ENCODE measurements at regions not wholly inside any gene's neighbourhood (a gene's known extent, or its start where the extent isn't known, plus 50 kb on each side); places are given as distances from the start of the nearest gene placed in this dataset.

GRCh38 chr2:136384531-136385303 lies 266.8 kb upstream of the CXCR4 start (continued):
- TF ChIP-seq, protein P1, sequence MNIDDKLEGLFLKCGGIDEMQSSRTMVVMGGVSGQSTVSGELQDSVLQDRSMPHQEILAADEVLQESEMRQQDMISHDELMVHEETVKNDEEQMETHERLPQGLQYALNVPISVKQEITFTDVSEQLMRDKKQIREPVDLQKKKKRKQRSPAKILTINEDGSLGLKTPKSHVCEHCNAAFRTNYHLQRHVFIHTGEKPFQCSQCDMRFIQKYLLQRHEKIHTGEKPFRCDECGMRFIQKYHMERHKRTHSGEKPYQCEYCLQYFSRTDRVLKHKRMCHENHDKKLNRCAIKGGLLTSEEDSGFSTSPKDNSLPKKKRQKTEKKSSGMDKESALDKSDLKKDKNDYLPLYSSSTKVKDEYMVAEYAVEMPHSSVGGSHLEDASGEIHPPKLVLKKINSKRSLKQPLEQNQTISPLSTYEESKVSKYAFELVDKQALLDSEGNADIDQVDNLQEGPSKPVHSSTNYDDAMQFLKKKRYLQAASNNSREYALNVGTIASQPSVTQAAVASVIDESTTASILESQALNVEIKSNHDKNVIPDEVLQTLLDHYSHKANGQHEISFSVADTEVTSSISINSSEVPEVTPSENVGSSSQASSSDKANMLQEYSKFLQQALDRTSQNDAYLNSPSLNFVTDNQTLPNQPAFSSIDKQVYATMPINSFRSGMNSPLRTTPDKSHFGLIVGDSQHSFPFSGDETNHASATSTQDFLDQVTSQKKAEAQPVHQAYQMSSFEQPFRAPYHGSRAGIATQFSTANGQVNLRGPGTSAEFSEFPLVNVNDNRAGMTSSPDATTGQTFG (tag by site-specific recombination; IDR thresholded peaks at IDR 0.05; ENCODE audit: borderline replicate concordance): no peak
- TF ChIP-seq ZNF513 (tag by site-specific recombination; IDR thresholded peaks at IDR 0.05): no peak
- TF ChIP-seq ZNF843 (tag by site-specific recombination; IDR thresholded peaks at IDR 0.05): no peak
- TF ChIP-seq OVOL3 (tag by site-specific recombination; IDR thresholded peaks at IDR 0.05): no peak
- TF ChIP-seq ATF2 (tag by site-specific recombination; IDR thresholded peaks at IDR 0.05; ENCODE audit: low read depth): no peak
- no peak for TF ChIP-seq BCL11A (tag by site-specific recombination; IDR thresholded peaks at IDR 0.05; ENCODE audit: low read depth)
- no peak for TF ChIP-seq ZNF184 (tag by site-specific recombination; IDR thresholded peaks at IDR 0.05)
- TF ChIP-seq, protein P2, sequence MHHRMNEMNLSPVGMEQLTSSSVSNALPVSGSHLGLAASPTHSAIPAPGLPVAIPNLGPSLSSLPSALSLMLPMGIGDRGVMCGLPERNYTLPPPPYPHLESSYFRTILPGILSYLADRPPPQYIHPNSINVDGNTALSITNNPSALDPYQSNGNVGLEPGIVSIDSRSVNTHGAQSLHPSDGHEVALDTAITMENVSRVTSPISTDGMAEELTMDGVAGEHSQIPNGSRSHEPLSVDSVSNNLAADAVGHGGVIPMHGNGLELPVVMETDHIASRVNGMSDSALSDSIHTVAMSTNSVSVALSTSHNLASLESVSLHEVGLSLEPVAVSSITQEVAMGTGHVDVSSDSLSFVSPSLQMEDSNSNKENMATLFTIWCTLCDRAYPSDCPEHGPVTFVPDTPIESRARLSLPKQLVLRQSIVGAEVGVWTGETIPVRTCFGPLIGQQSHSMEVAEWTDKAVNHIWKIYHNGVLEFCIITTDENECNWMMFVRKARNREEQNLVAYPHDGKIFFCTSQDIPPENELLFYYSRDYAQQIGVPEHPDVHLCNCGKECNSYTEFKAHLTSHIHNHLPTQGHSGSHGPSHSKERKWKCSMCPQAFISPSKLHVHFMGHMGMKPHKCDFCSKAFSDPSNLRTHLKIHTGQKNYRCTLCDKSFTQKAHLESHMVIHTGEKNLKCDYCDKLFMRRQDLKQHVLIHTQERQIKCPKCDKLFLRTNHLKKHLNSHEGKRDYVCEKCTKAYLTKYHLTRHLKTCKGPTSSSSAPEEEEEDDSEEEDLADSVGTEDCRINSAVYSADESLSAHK (tag by site-specific recombination; IDR thresholded peaks at IDR 0.05): no peak
- peak; percentile 66 for TF ChIP-seq ZNF654 (tag by site-specific recombination; IDR thresholded peaks at IDR 0.05; ENCODE audit: low read depth)
- no peak for TF ChIP-seq ZNF10 (tag by site-specific recombination; IDR thresholded peaks at IDR 0.05)

DNA sequence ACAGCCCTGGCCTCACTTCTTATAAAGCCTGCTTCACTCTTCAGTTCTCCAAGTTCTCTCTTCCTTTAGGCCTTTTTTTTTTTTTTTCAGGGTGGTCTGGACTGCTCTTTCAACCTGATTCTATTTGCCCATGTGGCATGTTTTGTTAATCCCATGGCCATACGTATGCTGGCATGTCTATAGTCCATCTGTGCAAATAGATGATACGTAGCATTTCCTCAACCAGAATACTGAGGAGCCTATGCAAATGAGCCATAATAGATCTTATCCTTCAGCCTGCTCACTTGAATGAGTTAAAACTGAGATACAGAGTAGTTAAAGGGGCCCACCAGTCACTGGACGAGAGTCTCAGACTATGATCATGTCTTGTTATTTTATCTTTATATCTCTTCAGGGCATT lies 265.2 kb upstream of the CXCR4 start:
- Histone ChIP-seq H3K27ac (ENCODE audit: extremely low read depth, low read depth, low read length) (no peak overlapping the region), H3K4me3 (ENCODE audit: low read depth, low read length) (no peak overlapping the region), H3K4me1 (ENCODE audit: control insufficient read depth, insufficient read depth, low read length) (no peaks in the 10 kb centered on the region), H3K36me3 (ENCODE audit: control insufficient read depth in 2 of 2, insufficient read depth in 1 of 2, low read length in 2 of 2) (no peaks in the 10 kb centered on the region), H3K9me3 (ENCODE audit: control insufficient read depth, insufficient read depth, low read depth, low read length) (no peaks in the 10 kb centered on the region)
- ChIA-PET POLR2A (no interaction called here), CTCF (interaction anchor here (0.7 to 6.5 kb wide), 6 partner anchors 29 to 1394 kb away, joined by 3 to 65 read pairs (median 5); no protein-coding TSS in a partner anchor)
- TF ChIP-seq PATZ1 (tag by site-specific recombination; IDR thresholded peaks at IDR 0.05): no peak
- TF ChIP-seq ZNF398 (tag by site-specific recombination; IDR thresholded peaks at IDR 0.05): no peak
- no peak for TF ChIP-seq ZNF155 (tag by site-specific recombination; IDR thresholded peaks at IDR 0.05)
- no peak for TF ChIP-seq ZNF629 (tag by site-specific recombination; IDR thresholded peaks at IDR 0.05)
- no peak for TF ChIP-seq ZNF174 (tag by site-specific recombination; IDR thresholded peaks at IDR 0.05)
- no peak for TF ChIP-seq ZNF169 (tag by site-specific recombination; IDR thresholded peaks at IDR 0.05)
- no peak for TF ChIP-seq GFI1B (tag by site-specific recombination; IDR thresholded peaks at IDR 0.05)
- TF ChIP-seq, protein P2 (tag by site-specific recombination; IDR thresholded peaks at IDR 0.05): no peak
- TF ChIP-seq ZNF664 (tag by site-specific recombination; IDR thresholded peaks at IDR 0.05): no peak
